BJ (cell line): ENCODE measurements at regions not wholly inside any gene's neighbourhood (a gene's known extent, or its start where the extent isn't known, plus 50 kb on each side); places are given as distances from the start of the nearest gene placed in this dataset.
"Not testable (repeated sequence)": the region's sequence is repeated elsewhere in the genome, so short reads cannot be mapped to it uniquely, and the experiment has no call there.

ENCODE experiments used
- CTCF ChIA-PET: fragments of 350-600 bp; formaldehyde crosslinking; extraction: SDS; loops from one replicate; lab custom pipeline; 2021; ENCODE audit warnings: antibody characterized with exemption, inconsistent platforms; lab: Yijun Ruan, JAX
- POLR2A ChIA-PET: fragments of 300-600 bp; sonication (Branson Sonifier 250); formaldehyde crosslinking; extraction: SDS; loops from one replicate; lab custom pipeline; 2021; ENCODE audit warnings: antibody characterized with exemption; lab: Charles Lee
- DNase-seq: peaks from one replicate; pipeline ENCODE4 v3.0.0-alpha.2; 2011; ENCODE audit warnings: low read depth
- H3K27me3 ChIP-seq: 2 replicates; pipeline ENCODE4 v1.6.0; 2011; ENCODE audit warnings: low read length; ENCODE audit not compliant: control insufficient read depth, insufficient read depth
- H3K36me3 ChIP-seq: 2 replicates; pipeline ENCODE4 v1.5.1; 2011; ENCODE audit warnings: low read length; ENCODE audit not compliant: control insufficient read depth, insufficient read depth
- H3K4me3 ChIP-seq: 2 replicates; pipeline ENCODE4 v1.5.1; 2011; ENCODE audit warnings: low read depth, mild to moderate bottlenecking, control low read depth, low read length
- CTCF ChIP-seq: IDR thresholded peaks from 2 replicates; pipeline ENCODE4 v1.5.1; 2011; ENCODE audit warnings: low read depth, mild to moderate bottlenecking, control low read depth, inconsistent platforms, low read length, moderate library complexity; ENCODE audit not compliant: insufficient read depth

DNA sequence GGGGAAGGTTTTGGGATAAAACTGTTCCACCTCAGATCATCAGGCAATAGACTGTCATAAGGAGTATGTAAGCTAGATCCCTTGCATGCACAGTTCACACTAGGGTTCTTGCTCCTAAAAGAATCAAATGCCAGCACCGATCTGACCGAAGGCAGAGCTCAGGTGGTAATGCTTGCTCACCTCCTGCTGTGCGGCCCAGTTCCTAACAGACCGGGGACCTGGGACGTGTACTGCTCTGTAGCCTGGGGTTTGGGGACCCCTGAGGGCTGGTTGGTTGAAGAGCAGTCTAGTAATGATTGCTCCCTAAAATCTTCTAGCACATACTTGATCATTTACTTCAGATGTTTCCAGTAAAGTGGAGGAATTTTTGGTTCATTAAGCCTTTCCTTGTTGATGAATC lies 173.1 kb upstream of the SLIT2 start:
- POLR2A ChIA-PET = no interaction called here
- TF ChIP-seq CTCF = no peak
- CTCF ChIA-PET = interaction anchor here (0.6 kb wide), 1 partner anchor 18 kb away, joined by 3 read pairs; no protein-coding TSS in a partner anchor

GRCh38 chr4:20075248-20075871 lies 176.3 kb upstream of the SLIT2 start:
- no peak for TF ChIP-seq CTCF
- ChIA-PET POLR2A (no interaction called here), CTCF (no interaction called here)
- no peak for DNase-seq
- Histone ChIP-seq H3K4me3 (no peak overlapping the region), H3K36me3 (no peaks in the 10 kb centered on the region), H3K27me3 (no peaks in the 10 kb centered on the region)

More for the DNA sequence above, 173.1 kb upstream of the SLIT2 start:
- no peaks in the 10 kb centered on the region for H3K27me3 ChIP-seq
- no peak overlapping the region for H3K4me3 ChIP-seq
- DNase-seq = no peak
- H3K36me3 ChIP-seq = no peaks in the 10 kb centered on the region

DNA sequence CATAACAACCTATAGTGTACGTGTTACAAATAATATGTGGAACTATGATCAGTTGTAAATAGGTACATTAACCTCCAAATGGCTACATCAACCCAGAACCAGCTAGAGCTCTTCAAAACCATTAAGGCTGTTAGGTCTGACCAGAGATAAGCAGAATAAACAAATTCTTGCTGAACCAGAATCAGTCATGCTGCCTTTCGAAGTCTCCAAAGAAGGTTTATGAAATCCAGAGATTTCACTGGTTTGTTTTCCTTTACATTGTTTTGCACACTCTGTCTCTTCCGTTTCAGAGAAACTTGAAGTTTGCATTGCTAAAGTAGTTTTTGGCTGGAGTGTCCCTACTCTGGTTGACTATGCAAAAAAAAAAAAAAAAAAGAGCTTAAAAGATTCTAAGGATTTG lies 177.3 kb upstream of the SLIT2 start:
- DNase-seq = no peak
- no peaks in the 10 kb centered on the region for H3K36me3 ChIP-seq
- H3K27me3 ChIP-seq = no peaks in the 10 kb centered on the region
- no peak overlapping the region for H3K4me3 ChIP-seq
- CTCF ChIA-PET = no interaction called here
- POLR2A ChIA-PET = interaction anchor here (0.6 kb wide), 1 partner anchor 17 kb away, joined by 3 read pairs; no protein-coding TSS in a partner anchor
- no peak for TF ChIP-seq CTCF

- Histone ChIP-seq H3K27me3 (no peaks in the 10 kb centered on the region), H3K36me3 (no peaks in the 10 kb centered on the region), H3K4me3 (no peak overlapping the region)
- ChIA-PET CTCF (interaction anchor here (1.0 kb wide), 1 partner anchor 13 kb away, joined by 3 read pairs; no protein-coding TSS in a partner anchor), POLR2A (interaction anchor here (0.7 kb wide), 1 partner anchor 143 kb away, joined by 3 read pairs; no protein-coding TSS in a partner anchor)
- no peak for DNase-seq
- no peak for TF ChIP-seq CTCF
These were observed 185.8 kb upstream of the SLIT2 start for GRCh38 chr4:20065952-20066351.

GRCh38 chr4:20062857-20063256 lies 188.8 kb upstream of the SLIT2 start:
- H3K36me3 ChIP-seq, DNase-seq, H3K4me3 ChIP-seq, CTCF ChIA-PET, POLR2A ChIA-PET, H3K27me3 ChIP-seq: not testable (repeated sequence)

DNA sequence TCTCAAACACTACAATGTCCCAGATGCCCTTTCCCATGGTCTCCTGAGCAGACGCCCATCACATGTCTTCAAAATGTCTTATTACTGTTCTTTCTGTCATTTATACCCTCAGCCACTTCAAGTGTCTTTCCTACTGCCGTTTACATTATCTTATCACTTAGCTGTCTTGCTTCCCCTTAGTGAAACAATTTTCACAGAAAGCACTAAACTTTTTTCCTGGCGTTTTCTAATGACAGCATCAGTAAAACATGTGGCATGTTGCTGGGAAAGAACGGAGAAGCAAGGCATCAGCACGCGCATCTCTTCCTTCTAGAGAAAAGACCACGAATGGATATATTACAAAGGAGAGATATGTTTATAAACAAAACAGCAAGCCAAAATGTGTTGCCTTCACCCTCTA lies 189.7 kb upstream of the SLIT2 start:
- Histone ChIP-seq H3K36me3 (no peaks in the 10 kb centered on the region), H3K27me3 (no peaks in the 10 kb centered on the region), H3K4me3 (no peak overlapping the region)
- CTCF ChIA-PET = no interaction called here
- TF ChIP-seq CTCF = no peak
- POLR2A ChIA-PET = no interaction called here
- no peak for DNase-seq
